AG04450 (cell line): ENCODE measurements at regions not wholly inside any gene's neighbourhood (a gene's known extent, or its start where the extent isn't known, plus 50 kb on each side); places are given as distances from the start of the nearest gene placed in this dataset.
"Not testable (repeated sequence)": the region's sequence is repeated elsewhere in the genome, so short reads cannot be mapped to it uniquely, and the experiment has no call there.

Source experiments
- CTCF ChIA-PET: fragments of 300-600, 350-600 bp; formaldehyde crosslinking; extraction: SDS; loops from one replicate; lab custom pipeline; 2022; ENCODE audit warnings: antibody characterized with exemption, inconsistent platforms; lab: Charles Lee
- POLR2A ChIA-PET: fragments of 350-600 bp; formaldehyde crosslinking; extraction: SDS; loops from one replicate; lab custom pipeline; 2021; ENCODE audit warnings: antibody characterized with exemption, inconsistent platforms; lab: Yijun Ruan, JAX
- DNase-seq: peaks from one replicate; pipeline ENCODE4 v3.0.0-alpha.2; 2011; ENCODE audit warnings: low read depth, low spot score
- H3K27ac ChIP-seq: one replicate; pipeline ENCODE4 v1.5.1; 2012; ENCODE audit warnings: low read depth, low read length, control low read depth
- H3K27me3 ChIP-seq: one replicate; pipeline ENCODE4 v1.6.0; 2012; ENCODE audit warnings: low read length; ENCODE audit not compliant: control insufficient read depth, insufficient read depth
- H3K4me3 ChIP-seq: 2 replicates; pipeline ENCODE4 v1.5.1; 2011; ENCODE audit warnings: mild to moderate bottlenecking, low read depth, low read length, control low read depth
- H3K9me3 ChIP-seq: 2 replicates; pipeline ENCODE4 v1.5.1; 2012; ENCODE audit warnings: low read length; ENCODE audit not compliant: control insufficient read depth, insufficient read depth
- CTCF ChIP-seq: IDR thresholded peaks from 2 replicates; pipeline ENCODE4 v1.5.1; 2011; ENCODE audit warnings: low read depth, low read length, control low read depth, inconsistent platforms

GRCh38 chr2:41204315-41204714 is 752.4 kb upstream of the SLC8A1 start:
- POLR2A ChIA-PET, result no interaction called here
- DNase-seq, result no peak
- CTCF ChIA-PET, result no interaction called here
- Histone ChIP-seq H3K27me3 (no peaks in the 10 kb centered on the region), H3K9me3 (no peaks in the 10 kb centered on the region), H3K4me3 (no peak overlapping the region), H3K27ac (no peak overlapping the region)
- TF ChIP-seq CTCF, result no peak

GRCh38 chr2:41206004-41206403 is 754.1 kb upstream of the SLC8A1 start:
- TF ChIP-seq CTCF, result no peak
- Histone ChIP-seq H3K27ac (no peak overlapping the region), H3K9me3 (no peaks in the 10 kb centered on the region), H3K4me3 (no peak overlapping the region), H3K27me3 (no peaks in the 10 kb centered on the region)
- ChIA-PET CTCF (no interaction called here), POLR2A (no interaction called here)
- DNase-seq, result no peak

- ChIA-PET POLR2A (no interaction called here), CTCF (no interaction called here)
- H3K9me3 ChIP-seq, result no peaks in the 10 kb centered on the region
- no peaks in the 10 kb centered on the region for H3K27me3 ChIP-seq
- H3K27ac ChIP-seq, result no peak overlapping the region
- H3K4me3 ChIP-seq, result no peak overlapping the region
- no peak for DNase-seq
- TF ChIP-seq CTCF, result no peak
Measured at GRCh38 chr2:41207578-41207977, 755.7 kb upstream of the SLC8A1 start.

- H3K27ac ChIP-seq, DNase-seq, CTCF ChIA-PET, POLR2A ChIA-PET, H3K9me3 ChIP-seq, H3K4me3 ChIP-seq, H3K27me3 ChIP-seq: not testable (repeated sequence)
Measured at GRCh38 chr2:41210030-41210429, 758.1 kb upstream of the SLC8A1 start.

GRCh38 chr2:41216978-41217377 is 765.1 kb upstream of the SLC8A1 start:
- POLR2A ChIA-PET, result no interaction called here
- no peak for TF ChIP-seq CTCF
- no peaks in the 10 kb centered on the region for H3K9me3 ChIP-seq
- DNase-seq, result no peak
- H3K27me3 ChIP-seq, result no peaks in the 10 kb centered on the region
- H3K4me3 ChIP-seq, result no peak overlapping the region
- CTCF ChIA-PET, result no interaction called here
- no peak overlapping the region for H3K27ac ChIP-seq

GRCh38 chr2:41222593-41222992 is 770.7 kb upstream of the SLC8A1 start:
- DNase-seq, result no peak
- Histone ChIP-seq H3K9me3 (no peaks in the 10 kb centered on the region), H3K4me3 (no peak overlapping the region), H3K27me3 (no peaks in the 10 kb centered on the region), H3K27ac (no peak overlapping the region)
- POLR2A ChIA-PET, result no interaction called here
- no peak for TF ChIP-seq CTCF
- CTCF ChIA-PET, result no interaction called here
